VCaP (cell line): ENCODE measurements at regions not wholly inside any gene's neighbourhood (a gene's known extent, or its start where the extent isn't known, plus 50 kb on each side); places are given as distances from the start of the nearest gene placed in this dataset.

ENCODE experiments used
- H3K27ac ChIP-seq: fragments of 450-650 bp; 2 replicates; pipeline ENCODE4 v1.5.1; 2017
- CTCF ChIP-seq: fragments of 450-650 bp; conservative IDR thresholded peaks from 2 replicates; pipeline ENCODE4 v1.5.1; 2017; ENCODE audit warnings: mild to moderate bottlenecking, moderate library complexity

GRCh38 chr7:25930492-25931048 lies 221.4 kb upstream of the NFE2L3 start:
- no peak overlapping the region for H3K27ac ChIP-seq
- no peak for TF ChIP-seq CTCF

DNA sequence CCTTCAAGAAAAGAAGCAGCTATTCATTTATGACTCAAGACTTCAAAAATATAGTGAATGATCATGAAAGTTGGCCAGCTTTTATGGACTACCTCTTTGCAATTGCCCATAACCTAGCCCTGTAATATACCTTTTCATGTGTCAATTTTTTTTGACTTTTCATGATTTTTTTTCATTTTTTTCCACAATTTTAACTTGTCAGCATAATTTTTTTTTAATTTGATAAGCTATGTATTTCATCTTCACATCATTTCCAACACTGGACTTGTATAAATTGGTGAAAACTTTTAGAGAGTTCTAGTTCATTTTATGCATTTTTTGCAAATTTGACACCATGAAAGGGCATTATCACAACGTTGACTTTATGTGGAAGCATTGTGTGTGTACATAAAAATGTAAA lies 220.8 kb upstream of the NFE2L3 start:
- TF ChIP-seq CTCF, result no peak
- no peak overlapping the region for H3K27ac ChIP-seq

GRCh38 chr7:25933921-25934320 lies 218.1 kb upstream of the NFE2L3 start:
- H3K27ac ChIP-seq, result no peak overlapping the region
- no peak for TF ChIP-seq CTCF

GRCh38 chr7:25940086-25940906 lies 211.7 kb upstream of the NFE2L3 start:
- no peak for TF ChIP-seq CTCF
- peak overlapping the region; percentile 56 for H3K27ac ChIP-seq

GRCh38 chr7:25944777-25945515 lies 207.1 kb upstream of the NFE2L3 start:
- no peak for TF ChIP-seq CTCF
- no peak overlapping the region for H3K27ac ChIP-seq

GRCh38 chr7:25945608-25946007 lies 206.4 kb upstream of the NFE2L3 start:
- no peak overlapping the region for H3K27ac ChIP-seq
- TF ChIP-seq CTCF, result no peak

- no peak for TF ChIP-seq CTCF
- H3K27ac ChIP-seq, result no peak overlapping the region
Observed at GRCh38 chr7:25946181-25946580, 205.8 kb upstream of the NFE2L3 start.
